ENCODE measurements at regions not wholly inside any gene's neighbourhood (a gene's known extent, or its start where the extent isn't known, plus 50 kb on each side); places are given as distances from the start of the nearest gene placed in this dataset.

DNA sequence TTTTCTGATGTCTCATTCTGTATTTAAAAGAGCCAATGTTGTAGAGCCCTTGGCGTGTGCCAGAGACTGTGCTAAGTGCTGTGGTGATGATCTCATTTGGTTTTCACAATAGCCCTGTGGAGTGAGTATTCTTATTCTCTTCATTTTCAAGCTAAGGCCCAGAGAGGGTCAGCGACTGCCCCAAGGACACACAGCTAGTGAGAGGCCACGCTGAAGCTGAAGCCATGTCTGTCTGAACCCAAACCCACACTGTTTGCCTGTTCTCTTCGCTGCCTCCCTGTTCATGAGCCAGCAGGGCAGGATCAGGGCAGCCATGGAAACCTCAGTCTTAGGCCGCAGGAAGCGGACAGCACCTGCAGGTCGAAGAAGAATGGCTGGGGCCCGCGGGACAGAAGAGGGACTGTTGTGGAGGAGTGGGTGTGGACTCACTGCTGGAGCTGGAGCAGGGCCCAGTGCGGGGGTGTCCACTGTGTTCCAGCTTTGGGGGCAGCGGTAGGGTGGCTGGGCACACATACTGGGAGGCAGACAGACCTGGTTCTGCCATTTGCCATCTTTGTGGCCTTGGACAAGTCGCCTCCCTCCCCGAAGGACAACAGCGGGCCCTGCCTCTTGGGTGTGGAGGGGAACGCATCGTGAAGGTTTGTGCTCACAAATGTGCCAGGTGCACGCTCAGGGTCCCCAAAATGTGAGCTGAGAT is 257.9 kb upstream of the MVB12B start:
- Histone ChIP-seq H2BK5ac (ENCODE audit: low read depth, low read length) (no peak overlapping the region), H4K20me1 (replicated peaks in 1 of 2; ENCODE audit: control insufficient read depth in 1 of 2, insufficient read depth in 2 of 2, low read length in 2 of 2) (no peaks in the 10 kb centered on the region), H3K23ac (ENCODE audit: insufficient read length) (no peak overlapping the region), H3K23me2 (ENCODE audit: low read depth, low read length) (no peaks in the 10 kb centered on the region), H3K14ac (ENCODE audit: insufficient read length) (no peak overlapping the region), H3K4me1 (replicated peaks in 1 of 4; ENCODE audit: control insufficient read depth in 3 of 4, insufficient read depth in 4 of 4, low read length in 3 of 4) (peaks cover 0 to 2% (median 0%) of the 10 kb centered on the region in 4 experiments; a peak in 1 of 7 replicates), H2BK120ac (replicated peaks; ENCODE audit: low read depth, low read length) (no peak overlapping the region), H3K4me3 (ENCODE audit: extremely low read depth in 1 of 4, insufficient read depth in 2 of 4, low read depth in 3 of 4, low read length in 4 of 4) (no peak overlapping the region), H2BK20ac (ENCODE audit: low read length) (no peak overlapping the region), H3K4me2 (ENCODE audit: insufficient read depth in 1 of 2, low read depth in 2 of 2, low read length in 2 of 2) (no peak overlapping the region), H3K79me2 (ENCODE audit: control insufficient read depth in 1 of 2, insufficient read depth in 2 of 2, low read length in 2 of 2) (no peaks in the 10 kb centered on the region), H3K27me3 (replicated peaks in 1 of 4; ENCODE audit: control insufficient read depth in 3 of 4, extremely low read depth in 1 of 4, insufficient read depth in 3 of 4, low read length in 3 of 4) (no peaks in the 10 kb centered on the region), H3K4ac (replicated peaks; ENCODE audit: insufficient read length, low read depth, low read length) (no peak overlapping the region), H2AFZ (ENCODE audit: low read length) (no peak overlapping the region), H3K79me1 (ENCODE audit: low read depth, low read length) (no peaks in the 10 kb centered on the region; the same call in 1 of the 2 replicates), H4K5ac (ENCODE audit: insufficient read length, low read depth, low read length) (no peak overlapping the region), H2BK15ac (ENCODE audit: low read length) (no peak overlapping the region), H3K36me3 (ENCODE audit: control insufficient read depth in 2 of 4, insufficient read depth in 4 of 4, low read length in 3 of 4) (no peaks in the 10 kb centered on the region), H2BK12ac (ENCODE audit: low read depth, low read length) (no peak overlapping the region), H3K27ac (ENCODE audit: low read depth, low read length) (no peak overlapping the region), H4K91ac (replicated peaks; ENCODE audit: insufficient read length, low read length) (no peak overlapping the region), H4K8ac (ENCODE audit: extremely low read depth, insufficient read depth, low read length) (no peak overlapping the region), H3K56ac (replicated peaks; ENCODE audit: insufficient read length, low read depth, low read length) (no peak overlapping the region), H3K9me3 (ENCODE audit: insufficient read depth in 2 of 2, low read depth in 1 of 2, low read length in 1 of 2) (no peaks in the 10 kb centered on the region), H2AK5ac (ENCODE audit: low read depth, low read length) (no peak overlapping the region), H3K18ac (ENCODE audit: extremely low read depth, low read length) (no peak overlapping the region), H3K9ac (replicated peaks in 1 of 4; ENCODE audit: extremely low read depth in 1 of 4, low read depth in 3 of 4, low read length in 3 of 4) (no peak overlapping the region)
- FAIRE-seq (no peak), DNase-seq (ENCODE audit: low read depth in 1 of 2, low spot score in 2 of 2) (no peak)
- ChIA-PET CTCF (ENCODE audit: partially characterized antibody) (interaction anchor here (0.6 to 1.0 kb wide), 2 partner anchors 7 to 661 kb away, joined by 3 read pairs; no protein-coding TSS in a partner anchor), POLR2A (ENCODE audit: partially characterized antibody) (no interaction called here)
- 92% methylated on average over 17 of the region's 17 CpGs; no CpG with 5 or more reads in 1 of the 2 experiments for WGBS, 2 experiments (ENCODE audit: extremely low coverage in 1 of 2, insufficient coverage in 1 of 2, insufficient read length in 1 of 2, insufficient replicate concordance in 2 of 2, low coverage in 1 of 2, low lambda C conversion rate in 2 of 2, missing lambda C conversion rate in 1 of 2)
- TF ChIP-seq RAD21 (IDR thresholded peaks at IDR 0.05 in 1 of 2, conservative IDR thresholded peaks at IDR 0.05 in 1 of 2; ENCODE audit: low read depth in 2 of 2, low read length in 2 of 2) (no peak), POLR2AphosphoS5 (IDR thresholded peaks at IDR 0.05; ENCODE audit: low read depth, low read length) (no peak), JUND (IDR thresholded peaks at IDR 0.05; ENCODE audit: low read length) (no peak), EGR1 (IDR thresholded peaks at IDR 0.05; ENCODE audit: borderline replicate concordance, low read depth, low read length) (no peak), TCF12 (IDR thresholded peaks at IDR 0.05; ENCODE audit: low read depth, low read length) (no peak), CBX8 (IDR thresholded peaks at IDR 0.05; ENCODE audit: borderline replicate concordance, low read depth, low read length) (no peak), POU5F1 (IDR thresholded peaks at IDR 0.05; ENCODE audit: low read depth, low read length) (no peak)
- TF ChIP-seq, protein P1, sequence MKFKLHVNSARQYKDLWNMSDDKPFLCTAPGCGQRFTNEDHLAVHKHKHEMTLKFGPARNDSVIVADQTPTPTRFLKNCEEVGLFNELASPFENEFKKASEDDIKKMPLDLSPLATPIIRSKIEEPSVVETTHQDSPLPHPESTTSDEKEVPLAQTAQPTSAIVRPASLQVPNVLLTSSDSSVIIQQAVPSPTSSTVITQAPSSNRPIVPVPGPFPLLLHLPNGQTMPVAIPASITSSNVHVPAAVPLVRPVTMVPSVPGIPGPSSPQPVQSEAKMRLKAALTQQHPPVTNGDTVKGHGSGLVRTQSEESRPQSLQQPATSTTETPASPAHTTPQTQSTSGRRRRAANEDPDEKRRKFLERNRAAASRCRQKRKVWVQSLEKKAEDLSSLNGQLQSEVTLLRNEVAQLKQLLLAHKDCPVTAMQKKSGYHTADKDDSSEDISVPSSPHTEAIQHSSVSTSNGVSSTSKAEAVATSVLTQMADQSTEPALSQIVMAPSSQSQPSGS (IDR thresholded peaks at IDR 0.05; ENCODE audit: low read length): no peak
